Dermis blood vessel endothelial cell (primary cell): ENCODE measurements at regions not wholly inside any gene's neighbourhood (a gene's known extent, or its start where the extent isn't known, plus 50 kb on each side); places are given as distances from the start of the nearest gene placed in this dataset.
"Not testable (repeated sequence)": the region's sequence is repeated elsewhere in the genome, so short reads cannot be mapped to it uniquely, and the experiment has no call there.

Experiments used
- DNase-seq: peaks from one replicate; pipeline ENCODE4 v3.0.0; 2010

GRCh38 chr1:148355976-148356375 lies 127.1 kb downstream of the PPIAL4G start:
- DNase-seq, result no peak

- no peak for DNase-seq
Observed at GRCh38 chr1:148354913-148355308, 128.2 kb downstream of the PPIAL4G start.

GRCh38 chr1:148354284-148354912 lies 128.7 kb downstream of the PPIAL4G start:
- no peak for DNase-seq

- DNase-seq, result no peak
Observed at GRCh38 chr1:148353461-148354283, 129.4 kb downstream of the PPIAL4G start.

GRCh38 chr1:148352470-148353053 lies 130.5 kb downstream of the PPIAL4G start:
- DNase-seq, result no peak

GRCh38 chr1:148347781-148348180 lies 135.3 kb downstream of the PPIAL4G start:
- DNase-seq, result no peak

- DNase-seq, result peak; percentile 41
Observed at GRCh38 chr1:148345659-148346151, 137.4 kb downstream of the PPIAL4G start.

GRCh38 chr1:148344651-148345050 lies 138.5 kb downstream of the PPIAL4G start:
- not testable (repeated sequence) for DNase-seq

GRCh38 chr1:148341729-148342128 lies 141.4 kb downstream of the PPIAL4G start:
- DNase-seq, result not testable (repeated sequence)

- DNase-seq, result peak; percentile 31
Observed at GRCh38 chr1:148336121-148336918, 146.8 kb downstream of the PPIAL4G start.

GRCh38 chr1:148334339-148335130 lies 148.6 kb downstream of the PPIAL4G start:
- peak; percentile 79 for DNase-seq

- no peak for DNase-seq
Observed at GRCh38 chr1:148333875-148334338, 149.2 kb downstream of the PPIAL4G start.

- DNase-seq, result no peak
Observed at GRCh38 chr1:148328884-148329283, 154.2 kb downstream of the PPIAL4G start.

- DNase-seq, result not testable (repeated sequence)
Observed at GRCh38 chr1:148325031-148325430, 158.1 kb downstream of the PPIAL4G start.

- not testable (repeated sequence) for DNase-seq
Observed at GRCh38 chr1:148324465-148324864, 158.6 kb downstream of the PPIAL4G start.

GRCh38 chr1:148320079-148320478 lies 163.0 kb downstream of the PPIAL4G start:
- not testable (repeated sequence) for DNase-seq

GRCh38 chr1:148318904-148319242 lies 164.2 kb downstream of the PPIAL4G start:
- no peak for DNase-seq

GRCh38 chr1:148318123-148318903 lies 164.8 kb downstream of the PPIAL4G start:
- no peak for DNase-seq

GRCh38 chr1:148317288-148317985 lies 165.4 kb upstream of the NBPF11 start:
- DNase-seq, result no peak

GRCh38 chr1:148315071-148315811 lies 163.2 kb upstream of the NBPF11 start:
- DNase-seq, result no peak
